ENCODE measurements at regions not wholly inside any gene's neighbourhood (a gene's known extent, or its start where the extent isn't known, plus 50 kb on each side); places are given as distances from the start of the nearest gene placed in this dataset.

DNA sequence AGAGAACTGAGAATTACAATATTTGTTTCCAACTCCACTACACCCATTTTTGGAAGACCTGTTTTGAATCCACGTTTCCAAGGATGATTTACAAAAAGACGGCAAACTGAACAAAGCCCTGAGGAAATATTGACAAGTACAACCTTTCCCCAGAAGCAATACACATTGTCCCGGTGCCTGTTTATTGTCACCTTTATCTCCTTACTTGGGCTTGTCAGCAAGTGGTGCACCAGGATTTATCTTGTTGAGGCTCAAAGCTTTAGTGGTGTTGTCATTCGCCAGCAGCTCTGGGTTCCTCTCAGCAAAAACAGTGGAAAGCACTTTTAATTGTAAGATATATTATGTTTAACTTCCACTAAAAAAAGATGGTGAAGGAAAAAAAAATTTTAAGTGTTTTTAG, 1191.9 kb upstream of the TENM4 start:
- peaks cover 2% of the 10 kb centered on the region for H3K27me3 Mint-ChIP-seq (ENCODE audit: low read depth, poor library complexity)
- no peak overlapping the region for H3K4me3 Mint-ChIP-seq
- no peaks in the 10 kb centered on the region for H3K36me3 Mint-ChIP-seq (ENCODE audit: low read depth)
- H3K9me3 Mint-ChIP-seq: no peaks in the 10 kb centered on the region
- H3K4me1 Mint-ChIP-seq: no peaks in the 10 kb centered on the region
- TF ChIP-seq, protein P1, sequence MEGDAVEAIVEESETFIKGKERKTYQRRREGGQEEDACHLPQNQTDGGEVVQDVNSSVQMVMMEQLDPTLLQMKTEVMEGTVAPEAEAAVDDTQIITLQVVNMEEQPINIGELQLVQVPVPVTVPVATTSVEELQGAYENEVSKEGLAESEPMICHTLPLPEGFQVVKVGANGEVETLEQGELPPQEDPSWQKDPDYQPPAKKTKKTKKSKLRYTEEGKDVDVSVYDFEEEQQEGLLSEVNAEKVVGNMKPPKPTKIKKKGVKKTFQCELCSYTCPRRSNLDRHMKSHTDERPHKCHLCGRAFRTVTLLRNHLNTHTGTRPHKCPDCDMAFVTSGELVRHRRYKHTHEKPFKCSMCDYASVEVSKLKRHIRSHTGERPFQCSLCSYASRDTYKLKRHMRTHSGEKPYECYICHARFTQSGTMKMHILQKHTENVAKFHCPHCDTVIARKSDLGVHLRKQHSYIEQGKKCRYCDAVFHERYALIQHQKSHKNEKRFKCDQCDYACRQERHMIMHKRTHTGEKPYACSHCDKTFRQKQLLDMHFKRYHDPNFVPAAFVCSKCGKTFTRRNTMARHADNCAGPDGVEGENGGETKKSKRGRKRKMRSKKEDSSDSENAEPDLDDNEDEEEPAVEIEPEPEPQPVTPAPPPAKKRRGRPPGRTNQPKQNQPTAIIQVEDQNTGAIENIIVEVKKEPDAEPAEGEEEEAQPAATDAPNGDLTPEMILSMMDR (IDR thresholded peaks at IDR 0.05): no peak
- no peak overlapping the region for H3K27ac Mint-ChIP-seq
- no peak for DNase-seq

DNA sequence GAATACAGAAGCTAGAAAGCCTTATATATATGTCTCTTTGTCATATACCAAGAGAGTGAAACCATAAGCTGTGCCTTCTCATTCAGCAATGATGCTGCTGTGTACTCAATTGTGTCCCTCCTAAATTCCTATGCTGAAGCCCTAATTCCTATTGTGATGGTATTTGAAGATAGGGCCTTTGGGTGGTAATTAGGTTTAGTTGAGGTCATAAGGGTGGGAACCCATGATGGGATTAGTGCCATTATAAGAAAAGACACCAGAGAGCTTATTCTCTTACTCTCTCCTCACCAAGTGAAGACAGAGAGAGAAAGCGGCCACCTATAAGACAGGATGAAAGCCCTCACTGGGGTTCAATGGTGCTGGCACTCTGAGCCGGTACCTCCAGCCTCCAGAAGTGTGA, 1191.3 kb upstream of the TENM4 start:
- Mint-ChIP-seq H3K4me1 (no peaks in the 10 kb centered on the region), H3K36me3 (ENCODE audit: low read depth) (no peaks in the 10 kb centered on the region), H3K9me3 (no peaks in the 10 kb centered on the region), H3K27me3 (ENCODE audit: low read depth, poor library complexity) (peaks cover 2% of the 10 kb centered on the region), H3K4me3 (no peak overlapping the region), H3K27ac (no peak overlapping the region)
- TF ChIP-seq, protein P1 (IDR thresholded peaks at IDR 0.05): no peak
- no peak for DNase-seq

DNA sequence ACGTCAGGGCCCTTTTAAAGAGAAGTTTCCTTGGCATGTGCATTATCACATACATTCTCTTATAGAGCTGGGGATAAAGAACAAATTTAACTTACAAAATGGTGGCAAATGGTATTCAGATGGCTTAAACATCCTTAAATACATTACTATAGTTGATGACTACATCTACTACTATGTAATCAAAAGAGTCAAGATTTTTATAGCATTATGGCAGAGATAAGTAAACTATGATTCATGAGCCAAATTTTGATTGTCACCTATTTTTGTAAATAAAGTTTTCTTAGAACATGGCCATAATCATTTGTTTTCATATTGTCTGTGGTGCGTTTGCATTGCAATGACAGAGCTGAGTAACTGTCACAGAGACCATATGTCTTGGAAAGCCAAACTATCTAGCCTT, 1188.6 kb upstream of the TENM4 start:
- Mint-ChIP-seq H3K4me3 (no peak overlapping the region), H3K36me3 (ENCODE audit: low read depth) (no peaks in the 10 kb centered on the region), H3K9me3 (no peaks in the 10 kb centered on the region), H3K4me1 (no peaks in the 10 kb centered on the region), H3K27ac (no peak overlapping the region), H3K27me3 (ENCODE audit: low read depth, poor library complexity) (no peaks in the 10 kb centered on the region)
- no peak for DNase-seq
- TF ChIP-seq, protein P1 (IDR thresholded peaks at IDR 0.05): no peak

DNA sequence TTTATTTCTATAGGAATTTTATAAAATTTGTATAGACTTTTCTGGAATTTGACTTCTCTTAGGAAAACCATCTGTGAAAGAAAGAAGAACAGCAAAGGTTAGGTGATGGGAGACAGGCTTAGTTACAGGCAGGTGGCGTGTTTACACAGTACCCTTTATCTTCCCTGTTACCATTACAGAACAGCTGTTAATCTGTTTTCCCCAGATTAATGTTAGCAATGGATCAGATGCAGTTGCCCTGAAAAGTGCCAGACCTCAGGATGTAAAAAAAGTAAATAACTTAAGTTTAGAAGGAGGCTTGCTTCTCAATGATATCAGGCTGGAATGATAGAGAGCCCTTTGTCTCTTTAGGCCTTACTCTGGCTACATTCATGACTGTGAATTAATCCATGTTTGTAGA, 1186.5 kb upstream of the TENM4 start:
- Mint-ChIP-seq H3K27ac (no peak overlapping the region), H3K4me3 (no peak overlapping the region), H3K36me3 (ENCODE audit: low read depth) (no peaks in the 10 kb centered on the region), H3K27me3 (ENCODE audit: low read depth, poor library complexity) (no peaks in the 10 kb centered on the region), H3K9me3 (no peaks in the 10 kb centered on the region), H3K4me1 (no peaks in the 10 kb centered on the region)
- TF ChIP-seq, protein P1 (IDR thresholded peaks at IDR 0.05): no peak
- no peak for DNase-seq

DNA sequence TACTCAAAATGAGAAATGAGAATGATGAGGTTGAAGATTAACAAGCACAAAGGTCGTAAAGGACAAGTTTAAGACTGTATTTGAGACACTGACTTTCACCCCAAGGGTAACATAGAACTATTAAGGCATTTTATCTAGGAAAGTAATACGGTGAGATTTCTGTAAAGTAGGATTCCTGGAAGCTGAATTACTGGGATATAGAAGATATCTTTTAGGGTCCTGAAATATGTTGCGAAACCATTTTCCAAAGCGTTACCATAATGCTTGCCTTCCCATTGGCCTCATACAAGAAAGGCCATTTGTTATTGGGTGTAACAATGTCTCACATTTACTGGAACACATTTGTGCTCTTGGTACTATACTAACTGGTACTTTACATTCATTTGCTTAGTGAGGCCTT, 1185.9 kb upstream of the TENM4 start:
- Mint-ChIP-seq H3K9me3 (no peaks in the 10 kb centered on the region), H3K27ac (no peak overlapping the region), H3K4me3 (no peak overlapping the region), H3K27me3 (ENCODE audit: low read depth, poor library complexity) (no peaks in the 10 kb centered on the region), H3K36me3 (ENCODE audit: low read depth) (no peaks in the 10 kb centered on the region), H3K4me1 (no peaks in the 10 kb centered on the region)
- DNase-seq: no peak
- TF ChIP-seq, protein P1 (IDR thresholded peaks at IDR 0.05): no peak

DNA sequence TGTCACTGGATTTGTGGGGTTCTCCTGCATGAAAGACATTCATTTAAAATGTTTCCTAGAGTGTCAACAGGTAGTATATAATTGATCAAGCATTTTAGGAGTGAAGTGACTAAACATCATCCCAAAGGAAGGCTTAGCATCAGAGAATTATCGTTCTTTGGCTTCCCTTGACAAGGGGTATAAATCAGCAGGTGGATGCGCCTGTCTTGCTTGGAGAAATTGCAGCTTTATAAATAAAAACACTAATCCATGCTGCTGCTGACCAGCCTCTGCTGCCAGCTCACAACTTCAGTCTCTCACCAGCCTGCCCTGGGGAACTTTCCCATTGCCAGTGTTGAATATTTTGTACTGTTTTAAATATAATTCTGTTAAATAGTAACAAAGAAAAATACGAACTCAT, 1184.7 kb upstream of the TENM4 start:
- Mint-ChIP-seq H3K27me3 (ENCODE audit: low read depth, poor library complexity) (no peaks in the 10 kb centered on the region), H3K27ac (no peak overlapping the region), H3K4me1 (no peaks in the 10 kb centered on the region), H3K36me3 (ENCODE audit: low read depth) (no peaks in the 10 kb centered on the region), H3K9me3 (no peaks in the 10 kb centered on the region), H3K4me3 (no peak overlapping the region)
- TF ChIP-seq, protein P1 (IDR thresholded peaks at IDR 0.05): no peak
- no peak for DNase-seq

Data from nephron progenitor cell (in vitro differentiated cells).